ENCODE measurements at regions not wholly inside any gene's neighbourhood (a gene's known extent, or its start where the extent isn't known, plus 50 kb on each side); places are given as distances from the start of the nearest gene placed in this dataset.

GRCh38 chr7:9582824-9583223 lies 1149.4 kb downstream of the NXPH1 start:
- no peak overlapping the region for H3K27ac Mint-ChIP-seq
- no peak for DNase-seq
- intact Hi-C loops (cut with DNase I, micrococcal nuclease): no loop called here
- ATAC-seq (ENCODE audit: poor library complexity): no peak
- TF ChIP-seq CTCF (IDR thresholded peaks at IDR 0.05): no peak
- no peak overlapping the region for H3K4me3 ChIP-seq (ENCODE audit: low read length)
- H3K4me1 ChIP-seq (ENCODE audit: insufficient read depth, low read length): no peaks in the 10 kb centered on the region
- POLR2A ChIA-PET: no interaction called here
- H3K36me3 ChIP-seq (ENCODE audit: insufficient read depth, low read length): no peaks in the 10 kb centered on the region
- no peak overlapping the region for H3K27ac ChIP-seq (ENCODE audit: low read depth in 1 of 2, low read length in 2 of 2)
- no peak overlapping the region for H3K4me3 Mint-ChIP-seq
- no peaks in the 10 kb centered on the region for H3K36me3 Mint-ChIP-seq (ENCODE audit: low read depth)
- H3K4me1 Mint-ChIP-seq (ENCODE audit: low read depth): no peaks in the 10 kb centered on the region
- peaks cover 3% of the 10 kb centered on the region for H3K9me3 Mint-ChIP-seq
- CTCF ChIA-PET: no interaction called here
- H3K27me3 ChIP-seq (ENCODE audit: control insufficient read depth in 1 of 2, insufficient read depth in 2 of 2, low read length in 2 of 2): no peaks in the 10 kb centered on the region
- H3K9me3 ChIP-seq (ENCODE audit: control insufficient read depth in 1 of 2, insufficient read depth in 1 of 2, low read length in 2 of 2): peaks cover 0 to 4% of the 10 kb centered on the region in 2 experiments
- no peaks in the 10 kb centered on the region for H3K27me3 Mint-ChIP-seq

DNA sequence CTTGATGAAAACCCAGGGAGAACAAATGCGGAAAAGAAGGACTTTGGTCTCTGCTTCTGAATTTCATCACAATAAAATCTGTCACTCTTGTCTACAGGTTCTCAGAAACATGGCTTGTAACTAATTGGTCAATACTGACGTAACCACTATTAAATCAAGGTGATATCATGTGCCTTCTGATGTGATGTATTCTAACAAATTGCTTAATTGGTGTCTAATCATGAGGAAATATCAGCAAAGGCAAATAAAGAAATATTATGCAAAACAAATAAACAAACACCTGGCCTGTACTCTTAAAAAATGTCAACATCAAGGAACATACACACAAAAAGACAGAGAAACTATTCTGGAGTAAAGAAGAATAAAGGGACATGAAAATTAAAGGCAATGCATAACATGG lies 1165.0 kb downstream of the NXPH1 start:
- TF ChIP-seq CTCF (IDR thresholded peaks at IDR 0.05): no peak
- peaks cover 9% of the 10 kb centered on the region for H3K9me3 Mint-ChIP-seq
- H3K4me1 ChIP-seq (ENCODE audit: insufficient read depth, low read length): no peaks in the 10 kb centered on the region
- DNase-seq (no peak), ATAC-seq (ENCODE audit: poor library complexity) (no peak)
- intact Hi-C loops (cut with DNase I, micrococcal nuclease): no loop called here
- ChIA-PET CTCF (no interaction called here), POLR2A (no interaction called here)
- H3K4me1 Mint-ChIP-seq (ENCODE audit: low read depth): no peaks in the 10 kb centered on the region
- no peak overlapping the region for H3K4me3 ChIP-seq (ENCODE audit: low read length)
- no peaks in the 10 kb centered on the region for H3K27me3 Mint-ChIP-seq
- no peak overlapping the region for H3K27ac ChIP-seq (ENCODE audit: low read depth in 1 of 2, low read length in 2 of 2)
- no peak overlapping the region for H3K27ac Mint-ChIP-seq
- H3K9me3 ChIP-seq (ENCODE audit: control insufficient read depth in 1 of 2, insufficient read depth in 1 of 2, low read length in 2 of 2): no peaks in the 10 kb centered on the region
- no peaks in the 10 kb centered on the region for H3K27me3 ChIP-seq (ENCODE audit: control insufficient read depth in 1 of 2, insufficient read depth in 2 of 2, low read length in 2 of 2)
- no peak overlapping the region for H3K4me3 Mint-ChIP-seq
- no peaks in the 10 kb centered on the region for H3K36me3 Mint-ChIP-seq (ENCODE audit: low read depth)
- no peaks in the 10 kb centered on the region for H3K36me3 ChIP-seq (ENCODE audit: insufficient read depth, low read length)

GRCh38 chr7:9600974-9601373 lies 1167.6 kb downstream of the NXPH1 start:
- intact Hi-C loops (cut with DNase I, micrococcal nuclease): no loop called here
- Mint-ChIP-seq H3K27me3 (no peaks in the 10 kb centered on the region), H3K4me3 (no peak overlapping the region), H3K36me3 (ENCODE audit: low read depth) (no peaks in the 10 kb centered on the region), H3K9me3 (peaks cover 9% of the 10 kb centered on the region), H3K27ac (no peak overlapping the region), H3K4me1 (ENCODE audit: low read depth) (no peaks in the 10 kb centered on the region)
- Histone ChIP-seq H3K4me1 (ENCODE audit: insufficient read depth, low read length) (no peaks in the 10 kb centered on the region), H3K27me3 (ENCODE audit: control insufficient read depth in 1 of 2, insufficient read depth in 2 of 2, low read length in 2 of 2) (no peaks in the 10 kb centered on the region), H3K9me3 (ENCODE audit: control insufficient read depth in 1 of 2, insufficient read depth in 1 of 2, low read length in 2 of 2) (no peaks in the 10 kb centered on the region), H3K27ac (ENCODE audit: low read depth in 1 of 2, low read length in 2 of 2) (no peak overlapping the region), H3K4me3 (ENCODE audit: low read length) (no peak overlapping the region), H3K36me3 (ENCODE audit: insufficient read depth, low read length) (no peaks in the 10 kb centered on the region)
- TF ChIP-seq CTCF (IDR thresholded peaks at IDR 0.05): no peak
- no peak for DNase-seq
- ATAC-seq (ENCODE audit: poor library complexity): no peak
- ChIA-PET CTCF (no interaction called here), POLR2A (no interaction called here)
